Right lobe of liver (tissue), 6 donors: ENCODE measurements at regions not wholly inside any gene's neighbourhood (a gene's known extent, or its start where the extent isn't known, plus 50 kb on each side); places are given as distances from the start of the nearest gene placed in this dataset.

Experiments
- ATAC-seq, 4 donors: fragments of 200-7000 bp; cut with Tn5 transposase; one replicate each; pipeline ENCODE4 v1.9.1; 2020; ENCODE audit warnings: mild to moderate bottlenecking in 4 of 4, moderate library complexity in 4 of 4
- DNase-seq, 3 donors: peaks; one replicate each; pipeline ENCODE4 v3.0.0-alpha.2; 2020
- H3K27ac ChIP-seq, 3 donors: fragments of 200-600 bp; one replicate each; pipeline ENCODE4 v1.8.0; 2022
- H3K27me3 ChIP-seq, 2 donors: fragments of 200-600 bp; one replicate each; pipeline ENCODE4 v1.8.0; 2022
- H3K36me3 ChIP-seq, 4 donors: fragments of 200-600 bp; sonication (generic) in 1 of 4; one replicate each; pipeline versions ENCODE4 v1.5.1 to v1.8.0; 2017 to 2022; ENCODE audit warnings: control low read depth in 1 of 4
- H3K4me1 ChIP-seq, 4 donors: fragments of 200-600 bp; sonication (generic) in 1 of 4; one replicate each; pipeline versions ENCODE4 v1.5.1 to v1.8.0; 2017 to 2022; ENCODE audit warnings: control low read depth in 1 of 4
- H3K4me3 ChIP-seq, 3 donors: fragments of 200-600 bp; one replicate each; pipeline ENCODE4 v1.8.0; 2022
- H3K9me3 ChIP-seq, 4 donors: fragments of 200-600 bp; sonication (generic) in 1 of 4; one replicate each; pipeline versions ENCODE4 v1.5.1 to v1.8.0; 2017 to 2022; ENCODE audit warnings: control low read depth in 1 of 4
- POLR2A ChIP-seq: fragments of 450-650 bp; IDR thresholded peaks from one replicate; pipeline ENCODE4 v1.6.1; 2017; ENCODE audit warnings: antibody characterized with exemption, mild to moderate bottlenecking
- WGBS: methylation state at CpG from one replicate; pipeline ENCODE4 v1.1.6; 2018; ENCODE audit warnings: low coverage, low lambda C conversion rate; ENCODE audit not compliant: insufficient coverage; ENCODE audit errors: missing lambda C conversion rate; 5-methylcytosine and 5-hydroxymethylcytosine counted together
- intact Hi-C, 2 donors: fragments of 100-400 bp; cut with DNase I; formaldehyde crosslinking; loops; one replicate each; pipeline versions ENCODE4 v1.11.2 to v1.14.1; 2022
- TF ChIP-seq, protein P1 (sequence below), 4 donors: fragments of 200-600 bp in 3 of 4; fragments of 450-650 bp in 1 of 4; IDR thresholded peaks; one replicate each; pipeline versions ENCODE4 v1.5.1 to v1.8.0; 2016 to 2022; ENCODE audit warnings: antibody characterized with exemption in 4 of 4, mild to moderate bottlenecking in 2 of 4
- donor health status: DM: no; HTN: yes; CAD: no.
- donor health status: DM: no; HTN: no; CAD: no.
- donor health status: DM: no; HTN: no; CAD: no.
- donor health status: DM: no; HTN: yes; CAD: no.
- donor health status: DM: no; HTN: yes; CAD: no.

DNA sequence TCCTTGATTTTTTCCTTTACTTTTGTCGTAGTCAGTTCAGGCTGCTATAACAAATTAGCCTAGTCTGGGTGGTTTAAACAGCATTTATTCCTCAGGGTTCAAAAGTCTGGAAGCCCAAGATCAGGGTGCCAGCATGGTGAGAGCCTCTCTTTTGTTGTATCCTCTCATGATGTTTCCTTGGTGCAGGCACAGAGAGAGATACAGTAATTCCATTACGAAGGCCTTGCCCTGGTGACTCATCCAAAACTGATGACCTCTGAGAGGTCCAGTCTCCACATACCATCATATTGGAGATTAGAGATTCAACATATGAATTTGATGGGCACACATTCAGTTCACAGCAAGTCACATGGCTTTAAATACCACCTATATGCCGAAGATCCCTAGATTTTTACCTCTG lies 253.8 kb downstream of the CYRIA start:
- Histone ChIP-seq H3K36me3 (no peaks in the 10 kb centered on the region), H3K4me3 (no peak overlapping the region), H3K27me3 (no peaks in the 10 kb centered on the region), H3K9me3 (no peaks in the 10 kb centered on the region), H3K4me1 (no peaks in the 10 kb centered on the region), H3K27ac (no peak overlapping the region)
- WGBS = 70% methylated on average over 3 of the region's 3 CpGs
- intact Hi-C loops = no loop called here
- no peak for ATAC-seq
- TF ChIP-seq, protein P1, sequence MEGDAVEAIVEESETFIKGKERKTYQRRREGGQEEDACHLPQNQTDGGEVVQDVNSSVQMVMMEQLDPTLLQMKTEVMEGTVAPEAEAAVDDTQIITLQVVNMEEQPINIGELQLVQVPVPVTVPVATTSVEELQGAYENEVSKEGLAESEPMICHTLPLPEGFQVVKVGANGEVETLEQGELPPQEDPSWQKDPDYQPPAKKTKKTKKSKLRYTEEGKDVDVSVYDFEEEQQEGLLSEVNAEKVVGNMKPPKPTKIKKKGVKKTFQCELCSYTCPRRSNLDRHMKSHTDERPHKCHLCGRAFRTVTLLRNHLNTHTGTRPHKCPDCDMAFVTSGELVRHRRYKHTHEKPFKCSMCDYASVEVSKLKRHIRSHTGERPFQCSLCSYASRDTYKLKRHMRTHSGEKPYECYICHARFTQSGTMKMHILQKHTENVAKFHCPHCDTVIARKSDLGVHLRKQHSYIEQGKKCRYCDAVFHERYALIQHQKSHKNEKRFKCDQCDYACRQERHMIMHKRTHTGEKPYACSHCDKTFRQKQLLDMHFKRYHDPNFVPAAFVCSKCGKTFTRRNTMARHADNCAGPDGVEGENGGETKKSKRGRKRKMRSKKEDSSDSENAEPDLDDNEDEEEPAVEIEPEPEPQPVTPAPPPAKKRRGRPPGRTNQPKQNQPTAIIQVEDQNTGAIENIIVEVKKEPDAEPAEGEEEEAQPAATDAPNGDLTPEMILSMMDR (IDR thresholded peaks at IDR 0.05) = no peak
- TF ChIP-seq POLR2A = no peak
- no peak for DNase-seq

DNA sequence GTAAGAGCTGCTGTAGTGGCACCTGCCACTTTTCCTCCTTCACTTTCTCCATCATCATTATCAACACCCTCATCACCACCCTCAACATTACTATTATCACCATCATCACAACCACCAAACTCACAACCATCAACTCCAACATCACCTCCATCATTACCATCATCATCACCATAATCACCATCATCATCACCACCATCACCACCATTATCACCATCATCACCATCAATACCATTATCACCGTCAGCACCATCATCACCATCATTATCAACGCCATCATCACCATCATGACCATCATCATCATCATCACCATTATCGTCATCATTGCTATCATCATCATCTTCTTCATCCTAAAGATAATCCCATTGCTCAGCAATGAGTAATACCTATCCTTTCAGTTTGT lies 255.8 kb downstream of the CYRIA start:
- DNase-seq (no peak), ATAC-seq (no peak)
- Histone ChIP-seq H3K36me3 (no peaks in the 10 kb centered on the region), H3K4me1 (no peaks in the 10 kb centered on the region), H3K27me3 (no peaks in the 10 kb centered on the region), H3K9me3 (no peaks in the 10 kb centered on the region), H3K4me3 (no peak overlapping the region), H3K27ac (no peak overlapping the region)
- TF ChIP-seq, protein P1 (IDR thresholded peaks at IDR 0.05) = no peak
- TF ChIP-seq POLR2A = no peak
- intact Hi-C loops = no loop called here
- WGBS = 83% methylated on average over 3 of the region's 3 CpGs

DNA sequence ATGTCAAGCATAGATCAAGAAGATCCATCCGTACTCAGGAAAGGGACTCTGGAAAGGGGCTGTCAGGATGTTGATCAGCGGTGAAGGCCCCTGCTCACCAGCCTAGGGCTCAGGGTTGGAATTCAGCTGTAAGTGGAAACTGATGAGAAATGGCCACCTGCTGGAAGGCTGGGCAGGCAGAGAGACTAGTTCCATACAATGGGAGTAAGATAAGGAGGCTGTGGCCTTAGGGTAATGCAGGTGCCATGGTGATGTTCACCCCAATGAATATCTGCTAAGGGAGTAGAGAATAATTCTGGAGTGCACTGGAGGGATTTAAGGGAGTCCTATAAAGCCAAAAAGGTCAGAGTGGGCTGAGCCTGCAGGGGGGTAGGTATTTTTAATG lies 256.6 kb downstream of the CYRIA start:
- intact Hi-C loops = no loop called here
- Histone ChIP-seq H3K27ac (no peak overlapping the region), H3K4me1 (no peaks in the 10 kb centered on the region), H3K4me3 (no peak overlapping the region), H3K9me3 (no peaks in the 10 kb centered on the region), H3K36me3 (no peaks in the 10 kb centered on the region), H3K27me3 (no peaks in the 10 kb centered on the region)
- DNase-seq (no peak), ATAC-seq (no peak)
- WGBS = 93% methylated on average over 2 of the region's 2 CpGs
- TF ChIP-seq, protein P1 (IDR thresholded peaks at IDR 0.05) = no peak
- no peak for TF ChIP-seq POLR2A

DNA sequence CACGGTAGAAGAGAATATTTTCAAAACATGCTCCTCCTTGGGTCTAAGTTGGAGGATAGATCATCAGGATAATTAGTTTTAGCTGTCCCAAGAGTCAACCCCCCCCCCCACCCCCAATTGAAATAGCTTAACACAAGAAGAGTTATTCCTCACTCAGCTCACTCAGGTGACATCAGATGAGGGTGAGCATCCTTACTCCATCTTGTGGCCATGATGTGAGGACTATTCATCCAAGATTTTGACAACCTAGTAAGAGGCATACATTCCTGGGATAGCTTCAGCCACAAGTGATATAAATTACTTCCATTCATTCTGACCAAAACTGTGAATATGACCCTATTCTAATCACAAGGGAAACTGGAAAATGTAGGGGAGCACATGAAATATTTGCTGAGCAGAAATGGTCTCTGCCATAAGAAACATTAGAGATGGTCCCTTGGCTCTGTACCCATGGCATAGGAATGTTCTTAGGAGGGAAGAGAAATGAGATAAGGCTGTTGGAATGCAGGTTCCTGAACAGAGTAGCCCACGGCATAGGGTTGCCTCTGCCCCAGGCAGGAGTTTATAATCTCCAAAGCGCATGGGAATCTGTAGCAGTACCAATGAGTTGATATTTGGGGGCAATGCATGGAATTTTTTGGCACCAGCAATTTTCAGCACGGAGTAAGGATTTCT lies 257.2 kb downstream of the CYRIA start:
- TF ChIP-seq, protein P1 (IDR thresholded peaks at IDR 0.05) = no peak
- no peak for TF ChIP-seq POLR2A
- 67% methylated on average over 4 of the region's 4 CpGs for WGBS
- intact Hi-C loops = no loop called here
- no peaks in the 10 kb centered on the region for H3K36me3 ChIP-seq
- H3K9me3 ChIP-seq = no peaks in the 10 kb centered on the region
- H3K27me3 ChIP-seq = no peaks in the 10 kb centered on the region
- H3K27ac ChIP-seq = no peak overlapping the region
- ATAC-seq = no peak
- H3K4me3 ChIP-seq = no peak overlapping the region
- no peaks in the 10 kb centered on the region for H3K4me1 ChIP-seq
- no peak for DNase-seq

DNA sequence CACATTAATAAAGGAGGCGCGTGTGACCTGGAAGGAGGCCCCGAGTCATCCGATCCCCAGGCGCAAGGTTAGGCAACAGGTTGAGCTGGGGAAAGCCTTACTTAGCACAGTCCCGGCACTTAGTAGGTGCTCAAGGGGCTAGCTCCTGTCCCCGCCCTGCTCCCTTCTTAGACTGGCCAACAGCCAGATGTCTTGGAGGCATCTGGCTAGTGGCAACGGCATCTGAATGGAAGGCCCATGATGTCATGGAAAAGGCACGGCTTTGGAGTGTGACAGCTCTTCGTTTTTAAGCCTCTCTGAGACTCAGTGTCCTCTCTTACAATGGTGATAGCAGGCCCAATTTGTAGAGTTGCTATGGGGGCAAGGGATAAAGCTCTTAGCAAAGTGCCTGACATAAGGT lies 258.3 kb downstream of the CYRIA start:
- 100% methylated on average over 2 of the region's 10 CpGs for WGBS
- Histone ChIP-seq H3K36me3 (no peaks in the 10 kb centered on the region), H3K4me3 (no peak overlapping the region), H3K4me1 (no peaks in the 10 kb centered on the region), H3K9me3 (no peaks in the 10 kb centered on the region), H3K27ac (no peak overlapping the region), H3K27me3 (no peaks in the 10 kb centered on the region)
- TF ChIP-seq, protein P1 (IDR thresholded peaks at IDR 0.05) = no peak
- TF ChIP-seq POLR2A = no peak
- intact Hi-C loops = no loop called here
- DNase-seq = no peak
- ATAC-seq = no peak
